NOMO-1 treated with dmso at 0.1 percent for 144 hours (cell line): ENCODE measurements at regions not wholly inside any gene's neighbourhood (a gene's known extent, or its start where the extent isn't known, plus 50 kb on each side); places are given as distances from the start of the nearest gene placed in this dataset.

Experiments
- DNase-seq: peaks from one replicate; lab custom pipeline; 2025; ENCODE audit not compliant: unreplicated experiment; lab: John Stamatoyannopoulos, UW

DNA sequence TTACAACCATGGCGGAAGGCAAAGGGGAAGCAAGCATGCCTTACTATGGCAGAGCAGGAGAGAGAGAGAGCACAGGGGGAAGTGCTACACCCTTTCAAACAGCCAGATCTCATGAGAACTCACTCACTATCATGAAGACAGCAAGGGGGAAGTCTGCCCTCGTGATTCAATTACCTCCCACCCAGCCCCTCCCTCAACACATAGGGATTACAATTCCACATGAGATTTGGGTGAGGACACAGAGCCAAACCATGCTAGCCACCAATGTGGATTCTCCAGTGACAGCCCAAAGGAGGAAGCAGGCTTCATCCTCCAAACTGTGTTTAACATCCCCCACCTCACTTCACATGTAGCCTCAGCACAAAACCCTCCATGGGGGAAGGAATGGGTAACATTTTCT is 563.7 kb downstream of the CDK5RAP2 start:
- DNase-seq = no peak

- no peak for DNase-seq
These were observed 565.2 kb downstream of the CDK5RAP2 start for GRCh38 chr9:120014796-120015195.

GRCh38 chr9:120009856-120010255 is 570.1 kb downstream of the CDK5RAP2 start:
- DNase-seq = no peak

DNA sequence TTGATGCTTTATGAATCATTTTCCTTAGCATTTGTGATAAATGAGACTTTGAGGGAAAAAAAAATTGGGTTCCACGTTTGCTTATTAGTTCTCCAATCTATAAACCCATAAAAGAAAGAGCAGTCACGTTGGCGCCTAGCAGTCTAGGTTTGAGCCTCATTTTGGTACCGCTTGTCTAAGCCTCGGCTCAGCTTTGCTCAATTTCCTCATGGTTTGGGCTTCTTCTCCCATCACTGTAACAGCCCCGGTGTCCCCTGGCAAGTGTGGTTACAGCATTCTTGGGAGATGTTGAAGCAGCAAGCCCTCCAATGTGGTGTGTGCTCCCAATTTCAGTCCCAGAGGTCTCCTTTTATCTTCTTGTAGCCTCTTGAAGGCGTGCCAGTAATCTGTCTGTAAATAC is 578.4 kb downstream of the CDK5RAP2 start:
- DNase-seq = no peak

DNA sequence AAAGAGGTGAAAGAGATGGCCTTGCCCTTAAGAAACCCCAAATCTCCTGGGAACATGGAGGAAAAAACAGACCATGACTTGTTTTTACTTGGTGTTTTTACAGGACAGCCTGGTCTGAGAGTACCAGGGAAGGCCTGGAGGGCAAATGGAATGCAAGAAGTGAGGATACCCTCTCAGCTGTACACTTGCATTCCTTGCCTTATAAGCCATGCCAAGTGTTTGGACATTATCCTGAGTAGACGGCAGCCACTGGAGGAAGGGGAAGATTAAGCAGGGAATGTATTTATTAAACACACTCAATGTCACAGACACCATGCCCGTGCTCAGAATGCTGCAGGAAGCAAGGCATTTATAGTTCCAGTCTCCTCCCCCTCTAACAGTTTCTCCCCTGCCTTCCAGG is 581.4 kb downstream of the CDK5RAP2 start:
- DNase-seq = no peak

DNA sequence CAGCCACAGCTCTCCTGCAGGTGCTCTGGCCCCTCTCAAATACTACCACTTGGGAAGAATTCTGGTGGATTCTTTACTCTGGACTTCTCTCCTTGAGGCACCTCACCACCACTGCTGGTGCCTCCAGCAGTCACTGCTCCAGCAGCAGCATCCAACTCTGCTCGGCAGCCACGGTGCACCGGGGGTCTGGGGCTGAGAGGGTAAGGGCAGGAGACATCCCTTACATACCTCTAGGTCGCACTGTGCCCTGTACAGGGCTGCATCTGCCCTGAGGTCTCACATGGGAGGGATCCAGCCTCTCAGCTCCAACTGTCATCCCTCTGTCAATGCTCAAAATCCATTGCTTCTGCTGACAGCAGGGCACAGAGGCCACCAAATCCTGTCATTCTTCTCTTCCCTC is 588.2 kb downstream of the CDK5RAP2 start:
- no peak for DNase-seq

- no peak for DNase-seq
These were observed 593.3 kb downstream of the CDK5RAP2 start for GRCh38 chr9:119986713-119987112.

DNA sequence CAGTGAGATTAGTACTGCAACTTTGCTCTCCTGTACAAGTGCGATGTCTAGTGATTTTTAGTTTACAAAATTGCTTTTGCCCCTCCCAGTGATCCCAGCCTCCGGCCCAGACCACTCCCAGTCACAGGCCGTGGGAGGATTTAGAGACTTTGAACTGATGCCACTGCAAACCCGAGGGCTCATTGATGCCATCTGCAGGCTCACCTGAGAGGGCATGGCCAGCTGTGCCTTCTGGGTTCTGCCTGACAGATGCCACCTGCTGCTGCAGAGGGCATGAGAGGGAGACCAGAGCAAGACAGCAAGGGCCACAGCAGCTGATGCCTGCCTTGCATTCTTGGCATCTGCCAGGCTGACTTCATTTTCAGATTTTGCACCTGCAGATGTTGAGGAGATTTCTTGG is 593.8 kb downstream of the CDK5RAP2 start:
- DNase-seq = no peak

DNA sequence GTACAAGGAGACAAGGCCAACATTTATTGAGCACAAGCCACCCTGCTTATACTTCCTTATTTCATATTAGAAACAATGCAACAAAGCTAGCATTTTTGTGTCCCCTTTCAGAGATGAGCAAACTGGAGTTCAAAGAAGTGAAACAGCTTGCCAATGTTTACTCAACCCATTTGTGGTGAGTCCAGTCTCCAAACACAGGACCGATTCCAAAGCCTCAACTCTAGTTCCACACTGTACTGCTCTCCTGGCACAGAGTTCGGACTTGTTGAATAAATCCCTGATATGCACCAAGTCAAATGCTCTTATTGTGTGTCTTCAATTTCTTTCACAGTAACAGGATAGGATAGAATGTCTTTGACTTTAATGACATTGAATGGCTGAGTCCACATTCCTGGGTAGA is 604.8 kb upstream of the BRINP1 start:
- no peak for DNase-seq

- DNase-seq = peak; percentile 40
These were observed 599.8 kb upstream of the BRINP1 start for GRCh38 chr9:119968836-119969707.

GRCh38 chr9:119967867-119968535 is 598.8 kb upstream of the BRINP1 start:
- DNase-seq = no peak

DNA sequence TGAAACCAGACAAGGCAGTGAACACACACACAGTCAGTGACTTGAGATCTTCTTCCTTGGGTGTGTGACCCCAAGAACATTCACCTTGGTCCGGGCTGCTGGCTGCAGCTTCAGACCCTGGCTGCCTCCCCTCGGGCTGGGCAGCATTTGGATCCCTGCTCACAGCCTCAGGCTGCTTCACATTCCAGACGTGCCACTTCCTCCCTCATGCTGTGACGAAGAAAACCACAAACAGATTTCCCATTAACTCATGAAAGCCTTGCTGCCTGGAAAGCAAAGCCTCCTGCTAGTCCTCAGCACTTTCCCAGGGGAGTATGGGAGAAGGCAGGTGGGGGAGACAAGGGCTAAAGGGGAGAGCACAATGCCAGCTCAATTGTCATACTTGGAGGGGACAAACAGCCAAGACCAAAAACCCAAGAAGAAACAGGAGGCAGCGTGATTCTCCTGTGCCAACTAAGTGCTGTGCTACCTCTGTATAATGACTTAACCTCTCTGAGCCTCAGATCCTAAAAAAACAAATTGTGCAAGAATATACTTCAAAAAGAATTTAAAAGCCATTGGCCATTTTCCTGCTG is 594.6 kb upstream of the BRINP1 start:
- no peak for DNase-seq

DNA sequence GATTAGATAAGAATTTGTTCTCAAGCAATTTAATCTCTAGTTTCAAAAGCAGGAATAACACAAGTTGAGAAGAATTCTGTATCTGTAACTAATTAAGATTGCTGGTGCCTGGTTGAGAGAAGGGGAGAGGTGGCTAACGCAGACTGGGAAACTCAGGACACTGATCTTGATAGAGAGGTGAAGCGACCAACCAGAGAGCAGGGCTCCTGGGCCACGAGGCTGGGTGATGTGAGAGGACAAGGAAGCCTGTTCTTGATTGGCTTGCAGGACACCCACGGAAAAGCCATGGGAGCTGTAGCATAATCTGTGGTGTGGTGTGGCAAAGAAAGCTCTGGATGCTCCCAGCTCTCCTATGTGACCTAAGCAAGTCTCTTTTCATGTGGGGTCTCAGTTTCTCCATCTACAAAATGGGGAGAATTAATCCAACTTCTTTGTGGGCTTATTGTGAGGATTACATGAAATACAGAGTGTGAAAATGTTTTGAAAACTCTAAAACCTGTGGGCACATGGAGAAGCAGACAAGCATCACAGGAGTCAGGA is 594.1 kb upstream of the BRINP1 start:
- no peak for DNase-seq

DNA sequence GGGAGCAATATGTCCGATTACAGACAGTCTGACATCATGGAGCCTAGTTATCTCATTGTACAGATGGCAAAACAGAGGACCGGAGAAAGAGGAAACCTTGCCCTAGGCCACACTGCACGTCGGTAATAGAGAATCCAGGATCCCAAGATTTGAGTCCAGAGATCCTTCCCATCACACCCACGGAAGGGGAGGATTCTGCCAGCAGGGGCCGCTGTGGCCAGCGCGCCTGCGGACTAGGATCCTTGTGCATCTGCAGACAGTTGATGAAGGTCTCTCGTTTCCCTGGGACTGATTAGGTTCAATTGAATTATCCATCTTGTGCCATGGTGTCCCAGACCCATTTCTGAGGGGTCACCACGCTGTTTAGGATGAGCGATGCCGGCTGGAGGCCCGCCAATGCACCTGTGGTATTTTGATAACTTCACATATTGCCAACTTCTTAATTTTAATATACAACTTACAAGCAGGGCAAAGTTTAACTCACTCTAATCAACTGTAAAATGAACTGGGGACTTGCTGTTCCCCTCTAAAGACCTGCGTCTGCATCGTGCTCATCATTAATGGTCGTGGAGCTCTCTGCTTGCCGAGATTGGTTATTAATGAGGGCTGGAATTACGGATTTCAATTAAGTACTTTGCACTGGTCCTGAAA is 592.7 kb upstream of the BRINP1 start:
- DNase-seq = no peak

- DNase-seq = no peak
These were observed 590.8 kb upstream of the BRINP1 start for GRCh38 chr9:119959846-119960545.

DNA sequence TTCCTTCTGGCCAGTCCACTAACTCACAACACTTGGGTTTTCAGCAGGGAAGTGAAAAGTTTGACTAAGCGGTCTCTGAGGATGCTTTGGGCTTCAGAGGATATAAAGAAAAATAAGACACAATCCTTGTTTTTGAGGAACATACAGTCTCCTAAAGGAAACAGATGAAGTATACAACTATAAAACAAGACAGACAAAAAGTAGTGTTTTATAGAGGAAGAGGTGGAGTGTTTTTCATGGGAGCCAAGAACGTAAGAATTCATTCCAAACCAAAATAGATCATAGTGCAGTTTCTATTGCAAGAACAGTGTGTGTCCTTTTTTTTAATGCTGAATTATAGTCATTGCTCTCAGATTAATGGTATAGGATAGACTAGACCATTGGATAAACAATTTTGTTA is 586.9 kb upstream of the BRINP1 start:
- no peak for DNase-seq

DNA sequence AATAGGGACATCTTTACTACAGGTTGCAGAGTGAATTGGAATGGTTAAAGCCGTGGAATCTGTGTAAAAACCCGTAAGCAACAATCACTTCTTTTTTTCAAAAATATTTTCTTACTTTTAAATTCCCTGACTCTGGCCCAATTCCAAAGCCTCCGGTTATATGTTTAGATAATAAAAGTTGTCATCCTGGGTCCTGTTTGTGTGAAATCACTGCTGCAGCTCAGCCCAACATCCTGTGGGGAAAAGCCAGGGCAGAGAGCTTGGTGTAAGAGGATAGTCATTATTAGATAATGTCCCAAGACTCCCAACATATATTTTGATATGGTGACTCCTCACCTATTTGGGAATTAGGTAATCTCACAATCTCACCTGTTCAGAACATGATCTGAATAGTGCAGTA is 586.0 kb upstream of the BRINP1 start:
- no peak for DNase-seq

DNA sequence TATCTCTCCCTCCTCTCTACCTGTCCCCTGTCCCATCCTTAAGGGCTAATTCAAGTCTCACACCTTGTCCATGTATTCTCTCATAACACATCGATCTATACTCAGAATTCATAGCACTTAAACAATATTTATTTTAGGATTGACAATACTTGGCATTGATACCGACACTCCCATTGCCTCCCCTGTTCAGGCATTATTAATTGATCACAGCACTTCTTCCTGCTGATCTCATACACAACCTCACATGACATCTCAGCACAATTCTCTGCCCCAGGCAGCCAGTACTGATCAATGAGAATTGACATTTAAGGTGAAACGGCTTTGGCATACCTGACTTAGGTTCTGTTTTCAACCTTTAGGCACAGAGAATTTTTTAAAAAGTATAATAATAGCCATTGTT is 582.4 kb upstream of the BRINP1 start:
- DNase-seq = no peak

DNA sequence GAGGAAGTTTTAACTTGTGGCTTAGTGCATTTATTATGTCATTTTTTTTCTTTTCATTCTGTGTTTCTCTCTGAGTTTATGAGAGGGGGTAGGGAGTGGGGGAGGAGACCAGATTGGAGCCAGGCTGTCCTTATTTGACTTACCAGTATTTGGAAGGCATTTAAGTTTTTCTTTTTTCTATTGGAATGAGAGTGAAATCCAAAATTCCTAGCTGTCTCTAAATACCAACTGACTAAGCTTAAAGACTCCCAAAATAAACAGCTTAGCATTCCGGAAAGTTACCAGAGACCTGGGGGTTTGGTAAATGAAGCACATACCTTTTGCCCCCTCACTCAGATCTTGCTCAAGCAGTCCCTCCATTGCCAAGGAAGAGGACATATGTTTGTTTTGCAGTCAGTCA is 581.9 kb upstream of the BRINP1 start:
- DNase-seq = no peak

DNA sequence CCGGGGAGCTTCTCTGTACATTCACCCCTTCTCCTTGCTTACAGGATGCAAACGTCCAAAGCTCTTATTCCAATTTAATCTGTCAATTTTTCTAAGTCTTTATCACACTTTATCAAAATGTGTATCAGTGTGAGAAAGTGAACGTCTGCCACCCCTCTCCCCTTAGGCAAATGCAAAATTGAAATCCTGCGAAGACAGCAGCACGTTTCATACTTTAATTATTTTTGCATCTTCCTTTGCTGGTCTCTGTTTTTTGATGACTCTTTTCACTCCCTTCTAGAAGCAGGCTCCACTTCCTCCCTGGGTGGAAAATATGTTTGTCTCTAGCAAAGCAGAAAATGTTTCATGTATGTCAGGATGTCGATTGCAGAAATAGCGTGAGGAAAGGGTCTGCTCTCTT is 576.5 kb upstream of the BRINP1 start:
- no peak for DNase-seq

DNA sequence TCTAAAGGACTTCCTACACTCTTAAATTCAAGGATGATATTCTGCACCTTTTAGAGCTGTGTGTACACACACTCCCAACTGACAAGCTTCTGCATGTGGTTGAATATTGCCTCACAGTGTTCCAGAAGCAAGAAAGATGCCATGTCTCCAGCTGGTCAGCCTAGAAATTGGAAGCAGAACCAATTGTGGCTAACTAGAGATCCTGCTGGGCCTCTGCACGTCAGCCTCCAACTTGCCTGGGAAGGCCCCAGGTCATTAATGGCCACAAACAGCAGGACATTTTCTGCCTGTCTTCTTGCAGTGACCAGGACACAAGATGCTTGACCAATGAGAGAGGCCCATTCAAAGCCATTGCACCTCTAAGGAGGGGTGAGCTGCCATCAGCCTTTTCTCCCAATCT is 571.9 kb upstream of the BRINP1 start:
- no peak for DNase-seq
